ENCODE measurements at regions not wholly inside any gene's neighbourhood (a gene's known extent, or its start where the extent isn't known, plus 50 kb on each side); places are given as distances from the start of the nearest gene placed in this dataset.

DNA sequence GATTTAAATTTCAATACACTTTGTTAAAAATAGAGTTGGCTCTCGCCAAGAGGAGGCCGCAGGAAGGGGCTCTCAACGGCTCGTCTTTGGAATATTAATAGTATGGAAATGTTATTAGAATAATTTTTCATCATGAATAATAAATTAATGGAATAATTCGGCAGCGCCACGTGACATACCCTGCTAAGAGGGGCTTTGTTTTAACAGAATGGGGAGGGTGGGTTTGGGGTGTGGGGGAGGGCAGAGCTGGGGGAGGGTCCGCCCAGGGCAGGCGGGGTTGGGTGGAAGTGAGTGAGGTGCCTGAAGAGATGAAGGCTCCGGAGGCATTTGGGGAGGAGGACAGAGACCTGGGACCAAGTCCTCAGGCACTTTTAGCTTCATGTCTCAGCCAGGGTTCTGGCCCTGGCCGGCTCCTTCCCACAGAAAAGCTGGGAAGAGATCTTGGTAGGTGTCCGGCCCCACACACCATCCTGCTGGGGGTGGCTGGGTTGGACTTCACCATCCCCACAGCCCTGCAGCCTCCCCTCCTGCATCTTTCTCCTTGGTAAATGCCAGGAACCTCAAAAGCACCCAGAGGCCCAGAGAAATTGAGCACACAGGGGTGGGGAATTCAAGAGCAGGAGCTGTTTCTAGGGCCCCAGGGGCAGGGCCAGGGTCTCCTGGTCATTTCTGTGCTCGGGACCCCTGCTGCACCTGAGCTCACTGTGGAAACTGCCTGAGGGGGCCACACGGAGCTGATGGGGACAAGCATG, 93.6 kb upstream of the BHLHE23 start:
- DNase-seq (ENCODE audit: low spot score), result no peak

DNA sequence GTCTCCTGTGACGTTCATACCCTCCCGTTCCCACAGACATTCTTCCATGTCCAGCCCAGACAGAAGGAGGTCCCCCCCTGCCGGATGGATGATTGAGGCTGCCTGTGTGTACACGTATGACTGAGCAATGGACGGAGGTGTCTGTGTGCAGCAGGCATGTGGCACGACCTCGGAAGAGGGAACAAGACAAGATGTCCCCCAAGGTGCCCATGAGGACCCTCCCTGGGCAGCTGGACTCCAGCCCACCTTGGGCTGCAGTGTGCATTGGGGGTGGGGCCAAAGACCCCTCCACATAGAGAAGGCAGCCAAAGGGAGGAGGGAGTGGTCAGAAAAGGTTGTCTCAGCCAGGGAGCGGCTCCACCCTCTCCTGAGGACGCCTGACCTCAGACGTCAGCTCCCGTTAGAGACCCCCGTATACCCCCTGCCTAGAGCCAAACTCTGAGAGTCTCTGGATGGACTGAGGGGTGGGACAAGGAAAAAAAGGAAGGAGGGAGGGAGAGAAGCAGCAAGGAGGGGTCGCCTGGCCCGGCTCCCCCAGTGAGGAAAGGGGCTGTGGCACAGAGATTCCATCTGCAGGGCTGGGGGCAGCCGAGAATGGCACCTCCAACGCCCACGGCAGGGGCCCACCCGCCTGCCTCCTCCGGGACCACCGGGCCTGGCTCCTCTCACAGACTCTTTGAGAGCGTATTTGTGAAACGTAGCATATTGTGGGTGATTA, 92.9 kb upstream of the BHLHE23 start:
- no peak for DNase-seq (ENCODE audit: low spot score)

DNA sequence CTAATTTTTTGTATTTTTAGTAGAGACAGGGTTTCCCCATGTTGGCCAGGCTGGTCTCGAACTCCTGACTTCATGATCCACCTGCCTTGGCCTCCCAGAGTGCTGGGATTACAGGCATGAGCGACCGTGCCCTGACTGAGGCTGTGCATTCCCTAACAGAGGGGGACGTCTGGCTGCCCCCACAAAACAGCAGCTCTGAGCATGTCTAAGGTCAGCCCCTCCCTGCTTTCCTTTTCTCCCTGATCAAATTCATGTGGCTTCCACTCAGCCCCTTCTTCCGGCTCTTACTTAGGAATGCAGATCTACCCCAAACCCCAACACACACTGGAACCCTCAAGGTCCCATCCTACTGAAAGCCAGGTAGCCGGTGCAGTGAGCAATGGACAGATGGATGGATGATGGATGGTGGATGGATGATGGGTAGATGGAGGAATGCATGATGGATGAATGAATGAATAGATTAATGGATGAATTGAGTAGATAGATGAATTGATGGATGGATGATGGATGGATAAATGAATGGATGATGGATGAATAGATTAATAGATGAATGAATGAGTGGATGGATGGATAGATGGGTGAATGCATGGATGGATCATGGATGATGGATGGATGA, 91.5 kb upstream of the BHLHE23 start:
- no peak for DNase-seq (ENCODE audit: low spot score)

DNA sequence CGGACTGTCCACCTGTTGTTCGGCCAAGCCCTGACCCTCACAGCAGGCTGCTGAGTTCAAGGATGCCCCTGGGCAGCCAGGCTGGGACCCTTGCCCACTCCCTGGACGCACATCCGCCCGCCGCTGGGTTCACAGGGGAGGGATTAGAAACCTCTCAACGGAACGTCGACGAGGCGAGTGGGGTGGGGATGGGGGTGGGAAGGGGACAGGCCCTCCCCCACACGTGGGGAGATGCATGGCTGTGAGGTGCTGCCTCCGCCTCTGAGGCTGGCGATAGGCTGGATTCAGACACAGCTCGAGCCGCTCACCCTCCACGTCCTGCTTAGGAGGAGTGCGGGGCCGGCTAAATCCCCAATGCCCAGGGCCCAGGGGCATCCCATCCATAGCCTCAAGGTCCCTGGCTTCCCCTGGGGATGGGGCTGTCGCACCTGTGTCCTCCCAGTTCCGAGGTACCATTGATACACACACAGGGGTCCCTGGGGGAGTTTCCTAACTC, 90.6 kb upstream of the BHLHE23 start:
- DNase-seq (ENCODE audit: low spot score), result no peak

DNA sequence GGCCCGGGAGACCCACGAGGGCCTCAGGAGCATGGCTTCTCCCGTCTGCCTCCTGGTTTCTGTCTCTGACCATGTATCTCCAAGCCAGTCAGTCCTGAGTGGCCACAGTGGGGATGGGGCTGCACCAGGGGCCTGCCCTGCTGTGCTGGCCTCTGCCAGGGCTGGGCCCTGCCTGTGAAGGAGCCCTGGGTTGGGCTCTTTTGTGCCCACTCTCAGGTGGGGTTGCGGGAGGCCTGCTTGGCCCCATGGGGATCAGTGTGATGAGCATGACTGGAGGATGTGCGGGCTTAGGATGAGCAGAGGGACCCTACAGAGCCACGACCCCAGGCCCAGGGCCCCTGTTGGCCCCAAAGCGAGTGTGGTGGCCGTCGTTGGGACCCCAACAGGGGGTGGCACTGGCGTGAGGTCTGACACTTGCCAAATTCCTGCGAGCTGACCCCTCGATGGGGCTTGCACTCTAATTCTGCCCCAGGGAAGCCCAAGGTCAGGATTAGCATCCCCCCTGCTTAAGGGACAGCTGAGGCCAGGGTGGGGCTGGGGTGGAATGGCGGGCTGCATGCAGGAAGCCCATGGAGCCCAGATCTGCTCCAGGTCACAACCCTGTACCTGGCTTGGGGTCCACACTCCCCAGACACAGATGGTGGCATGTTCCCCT, 90.0 kb upstream of the BHLHE23 start:
- no peak for DNase-seq (ENCODE audit: low spot score)

DNA sequence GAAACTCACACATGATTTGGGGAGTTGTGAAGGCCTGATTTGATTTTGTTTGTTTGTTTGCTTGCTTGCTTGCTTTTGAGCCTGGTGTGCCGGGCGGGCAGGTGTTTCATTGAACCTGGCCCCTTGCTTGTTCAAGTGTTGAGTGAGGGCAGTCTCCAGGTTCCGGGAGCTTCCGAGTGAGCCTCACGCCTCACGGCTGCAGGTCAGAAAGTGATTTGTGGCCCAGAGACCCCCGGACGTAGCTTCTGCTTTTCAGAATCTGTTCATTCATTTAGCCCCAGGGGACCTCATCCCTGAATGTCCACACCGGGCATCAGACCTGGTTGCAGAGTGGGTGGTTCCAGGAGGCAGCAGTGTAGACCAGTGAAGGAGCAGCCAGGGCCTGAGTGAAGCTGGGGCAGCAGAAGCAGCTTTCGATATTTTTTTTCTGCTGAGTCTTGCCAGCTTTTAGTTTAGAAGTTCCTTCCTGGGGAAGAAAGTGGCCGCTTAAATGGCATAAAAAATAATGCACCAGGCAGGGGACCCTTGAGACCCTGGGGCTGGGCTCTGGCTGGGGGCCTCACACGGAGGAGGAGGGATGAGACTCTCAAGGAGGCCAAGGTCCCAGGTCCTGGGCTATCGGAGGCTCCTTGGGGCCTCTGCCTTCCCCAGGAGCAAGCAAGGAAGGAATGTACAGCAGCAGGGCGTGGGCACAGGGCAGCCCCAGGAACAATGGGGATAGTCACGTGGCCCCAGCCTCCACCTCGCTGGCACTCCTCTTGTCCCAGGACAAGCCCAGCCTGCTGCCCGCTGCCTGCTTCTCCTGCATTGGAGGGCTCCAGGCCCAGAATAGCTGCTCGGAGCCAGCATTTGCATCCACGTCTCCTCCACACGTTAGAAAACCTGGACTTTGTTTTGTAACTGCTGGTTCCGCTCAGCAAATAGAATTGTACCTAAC, 89.2 kb upstream of the BHLHE23 start:
- DNase-seq (ENCODE audit: low spot score), result no peak

DNA sequence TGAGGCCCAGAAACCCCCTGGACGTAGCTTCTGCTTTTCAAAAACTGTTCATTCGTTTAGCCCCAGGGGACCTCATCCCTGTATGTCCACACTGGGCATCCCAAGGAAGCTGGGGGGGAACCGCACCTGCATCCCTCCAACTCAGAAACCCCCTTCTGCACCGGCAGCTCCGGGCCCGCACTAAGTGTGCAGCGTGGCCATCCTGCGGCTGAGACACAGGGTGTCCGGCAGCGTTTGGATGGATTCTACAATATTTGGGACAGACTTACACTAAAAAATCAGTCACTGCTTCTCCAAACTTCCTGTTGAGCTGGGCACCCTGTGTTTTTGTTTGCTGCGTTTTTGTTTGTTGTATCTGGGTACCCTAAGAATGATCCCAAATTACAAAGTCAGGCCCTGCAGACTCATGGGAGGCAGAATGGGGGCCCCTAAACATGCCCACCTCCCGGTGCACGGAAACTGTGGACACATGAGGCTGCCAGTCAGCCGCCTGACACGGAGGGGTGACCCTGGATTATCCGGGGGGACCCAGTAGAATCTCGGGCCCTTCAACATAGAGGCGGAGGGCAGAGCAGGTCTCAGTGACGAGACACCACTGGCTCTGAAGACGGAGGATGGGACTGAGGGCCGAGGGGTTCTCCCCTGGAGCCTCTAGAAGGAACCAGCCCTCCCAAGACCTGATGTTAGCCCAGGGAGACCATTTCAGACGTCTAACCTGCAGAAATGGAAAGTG, 88.2 kb upstream of the BHLHE23 start:
- no peak for DNase-seq (ENCODE audit: low spot score)

DNA sequence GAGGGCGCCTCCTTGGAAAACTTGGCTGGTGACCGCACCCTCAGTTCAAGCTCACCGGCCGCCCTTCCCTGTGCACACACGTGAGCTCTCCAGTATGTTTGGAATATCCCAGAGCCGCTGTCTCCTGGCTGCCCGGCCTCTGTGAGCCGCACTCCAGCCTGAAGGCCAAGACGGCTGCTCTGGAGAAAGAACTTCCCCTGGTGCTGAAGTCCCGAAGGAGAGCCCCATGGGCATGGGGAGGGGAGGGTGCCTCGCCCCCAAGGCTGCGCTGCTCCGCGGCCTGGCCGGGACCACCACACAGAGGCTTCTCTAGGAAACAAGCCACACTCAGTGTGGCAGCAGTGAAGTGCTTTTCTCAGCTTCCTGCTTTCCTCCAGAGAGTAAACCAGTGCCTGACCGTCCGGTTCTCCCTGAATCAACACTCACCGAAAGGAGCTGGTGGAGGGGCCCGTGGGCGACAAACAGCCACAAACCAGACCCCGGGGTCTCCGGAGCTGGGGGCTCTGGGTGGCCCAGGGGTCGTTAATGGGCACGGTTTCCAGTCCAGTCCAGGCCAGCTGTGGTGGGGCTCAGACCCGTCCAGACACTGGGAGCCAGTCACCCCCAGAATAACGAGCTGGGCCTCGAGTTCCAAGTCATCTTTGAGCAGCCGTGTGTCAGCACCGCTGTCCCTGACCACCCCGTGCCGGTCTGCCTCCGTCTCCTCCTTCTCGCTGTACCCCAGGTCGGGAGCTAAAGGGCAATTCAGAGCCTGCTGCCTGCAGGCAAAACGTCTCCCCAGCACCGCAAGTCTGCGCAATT, 87.4 kb upstream of the BHLHE23 start:
- no peak for DNase-seq (ENCODE audit: low spot score)

DNA sequence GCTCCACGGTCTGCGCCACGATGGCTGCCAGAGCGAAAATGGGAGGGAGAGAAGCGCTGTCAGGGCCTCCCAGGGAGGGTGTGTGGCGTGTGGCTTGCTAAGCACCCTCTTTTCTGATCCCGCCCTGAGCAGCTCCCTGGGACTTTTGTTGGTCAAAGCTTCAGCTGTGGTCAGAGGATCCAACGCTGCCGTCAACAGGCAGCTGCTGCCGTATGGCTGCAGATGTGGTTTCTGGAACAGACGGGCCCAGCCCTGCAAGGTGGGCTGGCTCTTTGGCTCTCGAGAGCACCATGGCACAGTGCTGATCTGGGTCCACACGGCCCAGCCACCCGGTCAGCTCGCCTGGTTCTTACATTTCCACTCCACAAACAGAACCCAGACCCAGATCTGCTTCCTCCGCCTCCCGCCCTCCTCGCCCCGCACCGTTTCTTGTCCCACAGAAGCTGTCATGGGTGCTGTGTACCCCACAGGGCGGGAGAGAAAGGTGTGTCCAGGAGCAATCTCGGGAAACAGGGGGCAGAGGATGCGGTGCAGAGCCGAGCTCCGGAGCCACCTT, 86.0 kb upstream of the BHLHE23 start:
- no peak for DNase-seq (ENCODE audit: low spot score)

DNA sequence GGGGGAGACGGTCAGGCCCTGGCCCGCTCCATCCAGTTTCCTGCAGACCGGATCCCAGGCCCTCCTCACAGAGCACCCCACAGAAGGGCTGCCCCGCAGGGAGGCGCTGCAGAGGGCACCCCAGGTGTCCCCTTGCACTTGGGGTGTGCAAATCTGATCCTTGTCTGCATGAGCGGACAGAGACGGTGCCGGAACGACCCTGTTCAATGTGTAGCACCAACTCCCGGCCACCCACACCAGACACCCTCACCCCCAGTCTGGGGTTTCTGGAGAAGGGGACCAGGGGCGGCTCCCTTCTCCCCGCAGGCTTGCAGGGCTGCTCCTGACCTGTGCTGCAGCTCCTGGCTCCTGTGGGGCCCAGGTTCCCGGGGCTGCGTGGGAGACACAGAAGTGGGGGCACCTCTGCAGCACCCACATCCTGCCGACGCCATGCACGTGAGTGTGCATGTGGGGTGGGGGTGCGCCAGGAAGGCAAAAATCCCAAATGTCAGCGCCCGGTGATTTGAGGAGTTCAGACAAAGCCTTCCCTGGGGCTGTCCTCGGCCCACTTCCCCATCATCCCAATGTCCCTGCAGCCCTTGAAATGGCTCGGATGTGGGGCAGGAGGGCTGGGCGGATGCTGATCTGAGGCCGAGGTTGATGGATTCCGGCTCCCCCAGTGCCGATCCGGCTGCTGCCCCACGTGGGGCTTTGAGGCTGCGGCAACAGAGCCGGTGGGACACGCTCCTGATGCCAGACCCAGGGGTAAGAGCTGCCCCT, 85.3 kb upstream of the BHLHE23 start:
- DNase-seq (ENCODE audit: low spot score), result no peak

DNA sequence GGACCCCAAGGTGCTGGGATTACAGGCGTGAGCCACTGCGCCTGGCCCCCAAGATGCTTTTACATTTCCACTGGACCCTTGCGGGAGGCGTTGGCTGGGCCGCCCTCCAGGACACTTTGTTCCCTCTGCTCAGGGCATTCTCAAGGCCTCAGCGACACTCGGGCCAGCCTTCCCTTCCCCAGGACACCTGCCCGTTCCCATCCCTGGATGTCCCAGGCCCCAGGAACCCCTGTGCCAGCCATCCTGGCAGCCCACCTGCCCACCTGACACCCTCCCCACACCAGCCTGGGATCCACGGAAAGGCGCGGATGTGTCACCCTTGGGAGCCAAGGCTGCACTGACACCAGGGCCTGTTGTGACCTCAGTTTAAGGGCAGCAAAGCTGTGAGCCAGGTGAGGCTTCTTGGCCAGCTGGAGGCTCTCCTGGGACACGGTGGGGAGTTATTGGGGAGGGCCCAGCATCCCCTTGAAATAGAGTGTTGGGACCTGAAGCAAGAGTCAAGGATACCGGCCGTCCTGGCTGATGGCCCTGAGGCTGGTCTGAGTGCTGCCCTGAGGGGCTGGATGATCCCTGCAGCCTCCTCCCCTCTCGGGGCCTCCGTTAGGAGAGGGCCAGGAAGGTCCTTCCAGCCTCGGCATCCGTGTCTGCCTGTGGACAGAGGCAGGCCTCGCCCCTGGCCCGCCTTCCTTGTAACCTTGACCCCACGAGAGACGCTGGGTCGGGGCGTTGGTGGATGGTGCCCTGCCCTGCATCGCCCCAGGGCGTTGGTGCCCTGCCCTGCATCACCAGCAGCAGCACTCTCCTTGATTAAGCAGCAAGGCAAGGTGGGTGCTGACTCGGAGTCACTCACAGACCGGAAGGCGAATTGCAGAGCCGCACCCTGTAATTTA, 84.2 kb upstream of the BHLHE23 start:
- no peak for DNase-seq (ENCODE audit: low spot score)

DNA sequence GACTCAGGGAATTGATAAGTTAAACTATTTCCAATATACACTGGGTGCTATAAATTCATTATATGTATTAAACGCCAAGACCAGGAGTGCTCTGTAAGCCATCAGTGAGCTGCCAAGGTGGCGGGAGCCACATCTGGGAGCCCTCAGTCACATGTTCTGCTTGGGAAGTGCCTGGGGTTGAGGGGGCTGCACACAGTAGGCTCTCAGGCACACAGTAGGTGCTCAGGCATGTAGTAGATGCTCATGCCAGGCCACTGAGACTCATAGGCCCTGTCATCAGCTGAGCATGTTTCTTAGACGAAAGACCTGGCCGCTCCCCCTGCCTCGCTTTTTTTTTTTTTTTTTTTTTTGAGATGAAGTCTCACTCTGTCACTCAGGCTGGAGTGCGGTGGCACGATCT, 83.3 kb upstream of the BHLHE23 start:
- no peak for DNase-seq (ENCODE audit: low spot score)

DNA sequence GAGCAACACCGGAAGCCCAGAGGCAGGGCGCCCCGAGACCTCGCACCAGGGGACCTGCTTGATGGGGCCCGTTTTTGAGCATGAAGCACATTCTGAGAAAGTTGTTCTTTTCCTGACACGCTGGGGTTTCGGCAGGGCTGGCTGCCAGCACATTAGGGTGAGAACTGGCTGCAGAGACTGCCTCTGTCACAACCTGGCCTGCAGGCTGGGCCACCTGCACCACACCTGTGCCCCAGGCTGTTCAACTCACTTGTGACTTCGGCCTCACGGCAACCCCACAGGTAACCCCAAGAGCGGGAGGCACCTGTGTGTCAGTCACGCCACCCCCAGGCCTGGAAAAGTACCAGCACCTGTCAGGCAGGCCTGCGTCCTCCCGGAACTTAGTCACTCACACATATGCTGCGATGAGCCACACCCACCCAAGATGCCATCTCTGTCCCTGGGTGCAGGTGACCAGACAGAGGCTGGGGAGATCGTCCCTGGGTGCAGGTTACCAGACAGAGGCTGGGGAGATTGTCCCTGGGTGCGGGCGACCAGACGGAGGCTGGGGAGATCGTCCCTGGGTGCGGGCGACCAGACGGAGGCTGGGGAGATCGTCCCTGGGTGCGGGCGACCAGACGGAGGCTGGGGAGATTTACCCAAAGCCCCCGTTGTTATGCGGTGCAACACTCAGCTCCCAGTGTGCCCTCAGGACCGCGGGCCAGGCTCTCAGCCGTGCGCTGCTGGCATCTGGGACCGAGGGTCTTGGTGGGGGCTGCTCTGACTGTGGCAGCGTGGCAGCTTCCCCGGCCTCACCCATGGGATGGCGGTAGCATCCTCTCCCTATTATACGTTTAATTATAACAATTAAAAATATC, 82.5 kb upstream of the BHLHE23 start:
- DNase-seq (ENCODE audit: low spot score), result no peak

DNA sequence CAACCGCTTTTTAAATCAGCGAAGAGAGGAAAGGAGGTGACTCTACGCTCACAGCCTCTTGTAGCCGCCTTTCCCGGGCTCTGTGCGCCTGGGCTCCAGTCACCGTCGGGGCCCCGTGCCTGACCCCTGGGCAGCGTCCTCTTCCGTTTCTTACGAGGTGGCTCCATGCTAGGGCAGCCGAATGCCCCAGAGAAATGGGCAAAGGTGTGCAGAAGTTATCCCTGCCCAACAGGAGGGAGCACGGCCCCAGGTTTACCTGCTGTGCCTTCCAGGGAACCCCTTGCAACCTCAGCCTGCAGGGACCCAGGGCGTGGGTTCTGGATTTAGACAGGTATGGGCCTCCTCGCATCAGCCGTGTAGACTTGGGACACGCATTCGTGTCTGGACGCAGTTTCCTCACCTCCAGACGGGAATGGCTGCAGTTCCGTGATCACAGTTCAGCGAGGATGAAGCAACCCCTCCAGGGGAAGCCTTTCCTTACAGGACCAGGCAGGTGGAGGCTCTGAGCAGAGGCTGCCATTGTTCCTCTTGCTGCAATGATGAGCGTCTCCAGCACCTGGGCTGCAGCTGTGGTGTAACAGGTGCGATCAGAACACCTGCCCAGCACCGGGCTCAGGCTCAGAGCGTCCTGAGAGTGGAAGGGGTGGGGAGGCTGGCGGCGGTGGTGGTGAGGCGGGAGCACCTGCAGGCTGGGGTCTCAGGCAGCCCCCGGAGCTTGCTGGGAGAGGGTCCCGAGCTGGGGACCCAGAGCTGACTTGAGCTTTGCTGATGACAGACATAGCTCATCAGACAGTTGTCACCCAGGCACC, 81.3 kb upstream of the BHLHE23 start:
- DNase-seq (ENCODE audit: low spot score), result no peak

DNA sequence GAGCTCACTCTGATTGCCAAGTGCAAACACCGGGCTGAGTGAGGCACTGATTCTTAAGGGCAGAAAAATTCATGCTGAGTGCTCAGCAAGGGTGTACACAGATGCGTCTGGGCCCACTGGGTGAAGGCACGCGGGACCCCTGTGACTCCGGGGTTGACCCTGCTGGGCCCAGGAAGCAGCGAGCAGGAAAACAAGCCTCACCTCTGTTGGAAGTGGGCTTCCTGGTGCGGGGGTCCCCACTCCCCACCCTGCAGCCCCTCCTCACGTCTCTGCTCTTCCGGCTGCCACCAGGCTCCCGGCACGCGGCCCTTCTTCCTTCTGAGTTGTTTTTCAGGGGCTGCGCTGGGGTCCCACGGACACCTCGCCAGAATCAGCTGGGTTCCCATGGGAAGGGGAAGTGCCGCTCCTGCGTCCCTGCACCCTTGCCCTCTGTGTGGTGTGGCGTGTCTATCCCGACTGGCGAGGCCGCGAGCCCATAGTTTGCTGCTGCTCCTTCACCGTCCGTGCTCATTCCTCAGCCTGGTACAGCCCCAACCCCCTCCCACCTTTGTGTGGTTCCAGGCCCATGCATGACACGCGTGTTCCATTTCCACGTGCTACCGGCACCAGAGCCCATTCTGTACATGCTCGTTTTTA, 80.6 kb upstream of the BHLHE23 start:
- no peak for DNase-seq (ENCODE audit: low spot score)
